HEK293 (cell line): ENCODE measurements at regions not wholly inside any gene's neighbourhood (a gene's known extent, or its start where the extent isn't known, plus 50 kb on each side); places are given as distances from the start of the nearest gene placed in this dataset.

Source experiments
- HOXA7 ChIP-seq: sonication (generic); formaldehyde crosslinking; IDR thresholded peaks from 2 replicates; pipeline ENCODE4 v1.8.1; 2022; ENCODE audit warnings: missing genetic modification reagents, borderline replicate concordance
- HOXC10 ChIP-seq: sonication (generic); formaldehyde crosslinking; IDR thresholded peaks from 2 replicates; pipeline ENCODE4 v1.8.1; 2023; ENCODE audit warnings: mild to moderate bottlenecking, missing genetic modification reagents
- MZF1 ChIP-seq: fragments of 450-650 bp; formaldehyde crosslinking; IDR thresholded peaks from 2 replicates; pipeline ENCODE4 v1.5.1; 2017; ENCODE audit warnings: missing biosample characterization, missing genetic modification characterization, borderline replicate concordance
- ZBTB49 ChIP-seq: fragments of 450-650 bp; formaldehyde crosslinking; IDR thresholded peaks from 2 replicates; pipeline ENCODE4 v1.5.1; 2016; ENCODE audit warnings: missing biosample characterization, missing genetic modification characterization, low read depth
- ZNF324 ChIP-seq: fragments of 450-650 bp; formaldehyde crosslinking; IDR thresholded peaks from 2 replicates; pipeline ENCODE4 v1.5.1; 2016; ENCODE audit warnings: missing biosample characterization, missing genetic modification characterization
- ZNF48 ChIP-seq: fragments of 450-650 bp; formaldehyde crosslinking; IDR thresholded peaks from 2 replicates; pipeline ENCODE4 v1.5.1; 2016; ENCODE audit warnings: missing biosample characterization, missing genetic modification characterization
- ZNF768 ChIP-seq: fragments of 450-650 bp; formaldehyde crosslinking; IDR thresholded peaks from 2 replicates; pipeline ENCODE4 v1.5.1; 2018; ENCODE audit warnings: missing biosample characterization, mild to moderate bottlenecking, missing genetic modification characterization
- ZNF776 ChIP-seq: fragments of 450-650 bp; formaldehyde crosslinking; IDR thresholded peaks from 2 replicates; pipeline ENCODE4 v1.5.0; 2017; ENCODE audit warnings: missing biosample characterization, missing genetic modification characterization, borderline replicate concordance
- ZNF843 ChIP-seq: fragments of 450-650 bp; formaldehyde crosslinking; IDR thresholded peaks from 2 replicates; pipeline ENCODE4 v1.5.1; 2016; ENCODE audit warnings: missing biosample characterization, missing genetic modification characterization
- ZSCAN4 ChIP-seq: fragments of 450-650 bp; formaldehyde crosslinking; IDR thresholded peaks from 2 replicates; pipeline ENCODE4 v1.5.1; 2017; ENCODE audit warnings: missing biosample characterization, missing genetic modification characterization
- TF ChIP-seq, protein P1 (sequence below): fragments of 450-650 bp; formaldehyde crosslinking; IDR thresholded peaks from 2 replicates; pipeline ENCODE4 v1.5.1; 2016; ENCODE audit warnings: missing biosample characterization, missing genetic modification characterization
- TF ChIP-seq, protein P2 (sequence below): fragments of 450-650 bp; formaldehyde crosslinking; IDR thresholded peaks from 2 replicates; pipeline ENCODE4 v1.5.1; 2016; ENCODE audit warnings: missing biosample characterization, missing genetic modification characterization
- TF ChIP-seq, protein P3 (sequence below): fragments of 450-650 bp; formaldehyde crosslinking; IDR thresholded peaks from 2 replicates; pipeline ENCODE4 v1.5.1; 2016; ENCODE audit warnings: missing biosample characterization, missing genetic modification characterization

GRCh38 chr5:24906689-24907088 lies 261.9 kb upstream of the CDH10 start:
- TF ChIP-seq ZNF324 (no peak), ZNF48 (no peak), ZNF843 (tag by site-specific recombination) (no peak), ZSCAN4 (tag by site-specific recombination) (no peak), MZF1 (tag by site-specific recombination) (no peak), HOXC10 (CRISPR knock-in tag) (no peak), ZNF768 (tag by site-specific recombination) (no peak), ZBTB49 (tag by site-specific recombination) (no peak), ZNF776 (tag by site-specific recombination) (no peak), HOXA7 (CRISPR knock-in tag) (no peak)
- TF ChIP-seq, protein P1, sequence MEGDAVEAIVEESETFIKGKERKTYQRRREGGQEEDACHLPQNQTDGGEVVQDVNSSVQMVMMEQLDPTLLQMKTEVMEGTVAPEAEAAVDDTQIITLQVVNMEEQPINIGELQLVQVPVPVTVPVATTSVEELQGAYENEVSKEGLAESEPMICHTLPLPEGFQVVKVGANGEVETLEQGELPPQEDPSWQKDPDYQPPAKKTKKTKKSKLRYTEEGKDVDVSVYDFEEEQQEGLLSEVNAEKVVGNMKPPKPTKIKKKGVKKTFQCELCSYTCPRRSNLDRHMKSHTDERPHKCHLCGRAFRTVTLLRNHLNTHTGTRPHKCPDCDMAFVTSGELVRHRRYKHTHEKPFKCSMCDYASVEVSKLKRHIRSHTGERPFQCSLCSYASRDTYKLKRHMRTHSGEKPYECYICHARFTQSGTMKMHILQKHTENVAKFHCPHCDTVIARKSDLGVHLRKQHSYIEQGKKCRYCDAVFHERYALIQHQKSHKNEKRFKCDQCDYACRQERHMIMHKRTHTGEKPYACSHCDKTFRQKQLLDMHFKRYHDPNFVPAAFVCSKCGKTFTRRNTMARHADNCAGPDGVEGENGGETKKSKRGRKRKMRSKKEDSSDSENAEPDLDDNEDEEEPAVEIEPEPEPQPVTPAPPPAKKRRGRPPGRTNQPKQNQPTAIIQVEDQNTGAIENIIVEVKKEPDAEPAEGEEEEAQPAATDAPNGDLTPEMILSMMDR (tag by site-specific recombination) = no peak
- TF ChIP-seq, protein P2, sequence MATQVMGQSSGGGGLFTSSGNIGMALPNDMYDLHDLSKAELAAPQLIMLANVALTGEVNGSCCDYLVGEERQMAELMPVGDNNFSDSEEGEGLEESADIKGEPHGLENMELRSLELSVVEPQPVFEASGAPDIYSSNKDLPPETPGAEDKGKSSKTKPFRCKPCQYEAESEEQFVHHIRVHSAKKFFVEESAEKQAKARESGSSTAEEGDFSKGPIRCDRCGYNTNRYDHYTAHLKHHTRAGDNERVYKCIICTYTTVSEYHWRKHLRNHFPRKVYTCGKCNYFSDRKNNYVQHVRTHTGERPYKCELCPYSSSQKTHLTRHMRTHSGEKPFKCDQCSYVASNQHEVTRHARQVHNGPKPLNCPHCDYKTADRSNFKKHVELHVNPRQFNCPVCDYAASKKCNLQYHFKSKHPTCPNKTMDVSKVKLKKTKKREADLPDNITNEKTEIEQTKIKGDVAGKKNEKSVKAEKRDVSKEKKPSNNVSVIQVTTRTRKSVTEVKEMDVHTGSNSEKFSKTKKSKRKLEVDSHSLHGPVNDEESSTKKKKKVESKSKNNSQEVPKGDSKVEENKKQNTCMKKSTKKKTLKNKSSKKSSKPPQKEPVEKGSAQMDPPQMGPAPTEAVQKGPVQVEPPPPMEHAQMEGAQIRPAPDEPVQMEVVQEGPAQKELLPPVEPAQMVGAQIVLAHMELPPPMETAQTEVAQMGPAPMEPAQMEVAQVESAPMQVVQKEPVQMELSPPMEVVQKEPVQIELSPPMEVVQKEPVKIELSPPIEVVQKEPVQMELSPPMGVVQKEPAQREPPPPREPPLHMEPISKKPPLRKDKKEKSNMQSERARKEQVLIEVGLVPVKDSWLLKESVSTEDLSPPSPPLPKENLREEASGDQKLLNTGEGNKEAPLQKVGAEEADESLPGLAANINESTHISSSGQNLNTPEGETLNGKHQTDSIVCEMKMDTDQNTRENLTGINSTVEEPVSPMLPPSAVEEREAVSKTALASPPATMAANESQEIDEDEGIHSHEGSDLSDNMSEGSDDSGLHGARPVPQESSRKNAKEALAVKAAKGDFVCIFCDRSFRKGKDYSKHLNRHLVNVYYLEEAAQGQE (tag by site-specific recombination) = no peak
- TF ChIP-seq, protein P3, sequence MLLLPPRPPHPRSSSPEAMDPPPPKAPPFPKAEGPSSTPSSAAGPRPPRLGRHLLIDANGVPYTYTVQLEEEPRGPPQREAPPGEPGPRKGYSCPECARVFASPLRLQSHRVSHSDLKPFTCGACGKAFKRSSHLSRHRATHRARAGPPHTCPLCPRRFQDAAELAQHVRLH (tag by site-specific recombination) = no peak
